NCI-H1105 (cell line): ENCODE measurements at regions not wholly inside any gene's neighbourhood (a gene's known extent, or its start where the extent isn't known, plus 50 kb on each side); places are given as distances from the start of the nearest gene placed in this dataset.
"Not testable (repeated sequence)": the region's sequence is repeated elsewhere in the genome, so short reads cannot be mapped to it uniquely, and the experiment has no call there.

ENCODE experiments used
- DNase-seq: peaks from one replicate; lab custom pipeline; 2025; lab: John Stamatoyannopoulos, UW

DNA sequence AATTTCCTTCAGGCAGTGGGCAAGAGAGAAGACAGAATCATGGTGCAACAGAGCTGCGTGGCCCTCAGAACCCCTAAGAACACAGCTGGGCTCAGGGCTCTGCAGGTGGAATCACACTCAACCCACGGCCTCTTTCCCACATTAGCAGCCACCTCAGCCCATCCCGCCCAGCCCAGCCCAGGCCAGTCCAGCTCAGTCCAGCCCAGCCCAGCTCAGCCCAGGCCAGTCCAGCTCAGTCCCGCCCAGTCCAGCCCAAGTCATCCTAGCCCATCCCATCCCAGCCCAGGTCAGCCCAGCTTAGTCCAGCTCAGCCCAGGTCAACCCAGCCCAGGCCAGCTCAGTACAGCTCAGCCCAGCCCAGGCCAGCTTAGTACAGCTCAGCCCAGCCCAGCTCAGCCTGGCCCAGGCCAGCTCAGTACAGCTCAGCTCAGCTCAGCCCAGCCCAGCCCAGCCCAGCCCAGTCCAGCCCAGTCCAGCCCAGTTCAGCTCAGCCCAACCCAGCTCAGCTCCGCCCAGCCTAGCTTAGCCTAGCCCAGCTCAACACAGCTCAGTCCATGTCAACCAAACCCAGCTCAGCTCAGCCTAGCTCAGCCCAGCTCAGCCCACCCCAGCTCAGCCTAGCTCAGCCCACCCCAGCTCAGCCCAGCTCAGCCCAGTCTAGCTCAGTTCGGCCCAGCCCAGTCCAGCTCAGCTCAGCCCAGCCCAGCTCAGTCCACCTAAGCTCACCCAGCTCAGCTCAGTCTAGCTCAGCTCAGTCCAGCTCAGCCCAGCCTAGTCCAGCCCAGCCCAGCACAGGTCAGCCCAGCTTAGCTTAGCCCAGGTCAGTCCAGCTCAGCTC, 183.1 kb downstream of the TMEM121 start:
- DNase-seq, result no peak

DNA sequence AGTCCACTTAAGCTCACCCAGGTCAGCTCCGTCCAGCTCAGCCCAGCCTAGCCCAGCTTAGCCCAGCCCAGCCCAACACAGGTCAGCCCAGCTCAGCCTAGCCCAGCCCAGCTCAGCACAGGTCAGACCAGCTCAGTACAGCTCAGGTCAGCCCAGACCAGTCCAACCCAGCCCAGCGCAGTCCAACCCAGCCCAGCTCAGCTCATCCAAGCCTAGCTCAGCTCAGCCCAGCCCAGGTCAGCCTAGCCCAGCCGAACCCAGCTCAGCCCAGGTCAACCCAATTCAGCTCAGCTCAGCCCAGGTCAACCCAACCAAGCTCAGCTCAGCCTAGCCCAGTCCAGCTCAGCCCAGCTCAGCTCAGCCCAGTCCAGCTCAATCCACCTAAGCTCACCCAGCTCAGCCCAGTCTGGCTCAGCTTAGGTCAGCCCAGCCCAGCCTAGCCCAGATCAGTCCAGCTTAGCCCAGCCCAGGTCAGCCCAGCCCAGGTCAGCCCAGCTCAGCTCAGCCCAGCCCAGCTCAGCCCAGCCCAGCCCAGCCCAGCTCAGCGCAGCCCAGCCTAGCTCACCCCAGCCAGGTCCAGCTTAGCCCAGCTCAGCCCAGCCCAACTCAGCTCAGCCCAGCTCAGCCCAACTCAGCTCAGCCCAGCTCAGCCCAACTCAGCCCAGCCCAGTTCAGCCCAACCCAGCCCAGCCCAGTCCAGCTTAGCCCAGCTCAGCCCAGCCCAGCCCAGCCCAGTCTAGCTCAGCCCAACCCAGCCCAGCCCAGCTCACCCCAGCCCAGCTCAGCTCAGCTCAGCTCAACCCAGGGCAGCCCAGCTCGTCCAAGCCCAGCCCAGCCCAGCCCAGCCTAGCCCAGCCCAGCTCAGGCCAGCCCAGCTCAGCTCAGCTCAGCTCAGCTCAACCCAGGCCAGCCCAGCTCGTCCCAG, 184.0 kb downstream of the TMEM121 start:
- no peak for DNase-seq

DNA sequence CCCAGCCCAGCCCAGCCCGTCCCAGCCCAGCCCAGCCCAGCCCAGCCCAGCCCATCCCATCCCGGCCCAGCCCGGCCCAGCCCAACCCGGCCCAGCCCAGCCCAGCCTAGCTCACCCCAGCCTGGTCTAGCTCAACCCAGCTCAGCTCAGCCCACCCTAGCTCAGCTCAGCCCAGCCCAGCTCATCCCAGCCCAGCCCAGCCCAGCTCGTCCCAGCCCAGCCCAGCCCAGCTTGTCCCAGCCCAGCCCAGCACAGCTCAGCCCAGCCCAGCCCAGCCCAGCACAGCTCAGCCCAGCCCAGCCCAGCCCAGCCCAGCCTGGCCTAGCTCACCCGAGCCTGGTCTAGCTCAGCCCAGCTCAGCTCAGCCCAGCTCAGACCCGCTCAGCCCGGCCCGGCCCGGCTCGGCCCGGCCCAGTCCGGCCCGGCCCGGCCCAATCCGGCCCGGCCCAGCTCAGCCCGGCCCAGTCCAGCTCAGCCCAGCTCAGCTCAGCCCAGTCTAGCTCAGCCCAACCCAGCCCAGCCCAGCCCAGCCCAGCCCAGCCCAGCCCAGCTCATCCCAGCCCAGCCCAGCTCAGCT, 184.7 kb downstream of the TMEM121 start:
- DNase-seq, result no peak

DNA sequence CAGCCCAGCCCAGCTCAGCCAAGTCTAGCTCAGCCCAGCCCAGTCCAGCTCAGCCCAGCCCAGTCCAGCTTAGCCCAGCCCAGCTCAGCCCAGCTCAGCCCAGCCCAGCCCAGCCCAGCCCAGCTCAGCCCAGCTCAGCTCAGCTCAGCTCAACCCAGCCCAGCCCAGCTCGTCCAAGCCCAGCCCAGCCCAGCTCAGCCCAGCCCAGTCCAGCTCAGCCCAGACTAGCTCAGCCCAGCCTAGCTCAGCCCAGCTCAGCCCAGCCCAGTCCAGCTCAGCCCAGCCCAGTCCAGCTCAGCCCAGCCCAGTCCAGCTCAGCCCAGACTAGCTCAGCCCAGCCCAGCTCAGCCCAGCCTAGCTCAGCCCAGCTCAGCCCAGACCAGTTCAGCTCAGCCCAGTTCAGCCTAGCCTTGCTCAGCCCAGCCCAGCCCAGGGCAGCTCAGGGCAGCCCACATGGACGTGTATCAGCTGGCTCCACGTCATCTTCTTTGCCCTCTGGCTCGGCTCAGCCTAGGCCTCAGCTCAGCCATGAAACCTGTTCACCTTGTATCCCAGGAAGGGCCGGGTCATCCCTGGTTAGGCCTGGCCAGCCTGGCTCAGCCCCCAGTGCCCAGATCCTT, 185.6 kb downstream of the TMEM121 start:
- no peak for DNase-seq

DNA sequence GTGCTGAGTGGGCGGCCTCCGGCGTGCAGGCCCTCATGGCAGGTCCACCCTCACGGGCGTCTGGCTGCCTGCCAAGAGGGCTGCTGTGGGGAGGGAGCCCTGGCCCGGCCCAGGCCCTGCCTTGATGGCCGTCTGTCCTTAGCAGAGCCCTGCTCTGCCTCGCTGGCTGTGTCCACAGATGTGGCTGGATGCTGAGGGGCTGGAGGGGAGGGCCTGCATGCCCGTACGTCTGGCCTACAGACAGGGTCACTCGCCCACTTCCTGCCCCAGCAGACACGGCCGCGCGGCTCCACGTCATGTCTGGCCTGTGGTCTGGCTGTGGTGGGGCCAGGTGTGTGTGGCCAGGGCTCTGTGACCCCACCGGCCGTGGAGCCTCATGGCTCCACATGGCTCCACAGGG, 186.3 kb downstream of the TMEM121 start:
- not testable (repeated sequence) for DNase-seq

DNA sequence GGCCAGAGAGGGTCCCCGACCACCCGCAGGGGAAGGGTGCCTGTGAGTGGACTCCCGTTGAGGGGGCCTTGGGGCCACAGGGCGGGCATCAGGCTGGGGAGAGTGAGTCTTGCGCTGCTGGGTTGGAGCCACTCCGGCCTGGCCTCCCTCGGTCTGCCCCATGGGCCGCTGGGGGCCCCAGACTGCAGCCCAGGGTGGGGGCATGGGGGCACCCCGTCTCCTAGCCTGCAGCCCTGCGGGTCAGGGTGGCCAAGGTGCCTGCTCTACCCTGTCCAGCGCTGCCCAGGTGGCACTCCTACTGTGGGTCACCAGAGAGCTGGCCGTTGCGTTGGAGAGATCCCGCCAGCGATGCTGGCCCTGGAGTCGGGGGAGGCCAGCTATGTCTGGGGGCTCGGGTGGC, 186.8 kb downstream of the TMEM121 start:
- DNase-seq, result not testable (repeated sequence)

DNA sequence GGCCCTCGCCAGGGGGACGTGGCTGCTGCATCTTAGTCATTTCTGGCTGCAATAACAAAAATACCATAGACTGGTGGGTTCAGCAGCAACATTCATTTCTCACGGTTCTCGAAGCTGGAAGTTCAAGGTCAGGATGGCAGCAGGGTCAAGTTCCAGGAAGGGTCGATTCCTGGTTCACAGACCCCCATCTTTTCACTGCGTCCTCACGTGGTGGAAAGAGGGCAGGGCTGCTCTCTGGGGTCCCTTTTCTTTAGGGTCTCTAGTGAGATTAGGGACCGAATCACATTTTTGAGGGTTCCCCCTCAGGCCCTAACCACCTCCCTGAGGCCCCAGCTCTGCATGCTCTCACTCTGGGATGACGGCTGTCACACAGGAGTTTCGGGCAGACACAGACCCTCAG, 187.5 kb downstream of the TMEM121 start:
- DNase-seq, result not testable (repeated sequence)

DNA sequence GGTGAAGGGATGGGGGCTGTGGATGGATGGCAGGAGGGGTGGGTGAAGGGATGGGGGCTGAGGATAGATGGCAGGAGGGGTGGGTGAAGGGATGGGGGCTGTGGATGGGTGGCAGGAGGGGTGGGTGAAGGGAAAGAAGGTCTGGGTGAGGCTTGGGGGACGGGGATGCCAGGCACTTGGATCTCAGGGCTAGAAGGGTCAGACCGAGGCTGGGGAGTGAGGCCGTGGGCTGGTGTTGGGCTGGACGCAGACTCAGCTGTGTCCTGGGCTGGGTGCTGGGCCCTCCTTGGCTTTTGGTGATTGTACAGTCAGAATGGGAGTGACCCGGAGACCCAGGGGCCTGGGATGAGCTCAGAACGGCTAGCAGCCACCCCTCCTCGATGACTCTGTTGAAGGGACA, 192.4 kb downstream of the TMEM121 start:
- not testable (repeated sequence) for DNase-seq

DNA sequence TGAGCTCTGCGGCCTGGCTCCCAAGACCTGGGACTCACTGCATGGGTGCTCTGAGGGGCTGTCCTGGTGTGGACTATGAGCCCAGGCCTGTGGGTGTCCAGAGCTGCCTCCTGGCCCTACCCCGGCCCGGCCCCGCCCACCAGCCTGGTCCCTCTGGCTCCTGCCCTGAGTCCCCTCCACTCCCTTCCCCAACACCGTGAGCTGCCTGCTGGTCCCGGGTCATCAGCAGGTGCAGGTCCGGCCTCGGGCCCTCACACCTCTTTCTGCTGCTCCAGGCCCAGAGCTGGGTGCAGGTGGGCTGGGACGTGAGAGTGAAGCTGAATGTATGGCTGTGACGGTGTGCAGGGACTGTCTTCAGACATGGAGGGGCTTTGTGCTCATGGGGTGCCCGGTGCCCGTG, 193.7 kb downstream of the TMEM121 start:
- not testable (repeated sequence) for DNase-seq

DNA sequence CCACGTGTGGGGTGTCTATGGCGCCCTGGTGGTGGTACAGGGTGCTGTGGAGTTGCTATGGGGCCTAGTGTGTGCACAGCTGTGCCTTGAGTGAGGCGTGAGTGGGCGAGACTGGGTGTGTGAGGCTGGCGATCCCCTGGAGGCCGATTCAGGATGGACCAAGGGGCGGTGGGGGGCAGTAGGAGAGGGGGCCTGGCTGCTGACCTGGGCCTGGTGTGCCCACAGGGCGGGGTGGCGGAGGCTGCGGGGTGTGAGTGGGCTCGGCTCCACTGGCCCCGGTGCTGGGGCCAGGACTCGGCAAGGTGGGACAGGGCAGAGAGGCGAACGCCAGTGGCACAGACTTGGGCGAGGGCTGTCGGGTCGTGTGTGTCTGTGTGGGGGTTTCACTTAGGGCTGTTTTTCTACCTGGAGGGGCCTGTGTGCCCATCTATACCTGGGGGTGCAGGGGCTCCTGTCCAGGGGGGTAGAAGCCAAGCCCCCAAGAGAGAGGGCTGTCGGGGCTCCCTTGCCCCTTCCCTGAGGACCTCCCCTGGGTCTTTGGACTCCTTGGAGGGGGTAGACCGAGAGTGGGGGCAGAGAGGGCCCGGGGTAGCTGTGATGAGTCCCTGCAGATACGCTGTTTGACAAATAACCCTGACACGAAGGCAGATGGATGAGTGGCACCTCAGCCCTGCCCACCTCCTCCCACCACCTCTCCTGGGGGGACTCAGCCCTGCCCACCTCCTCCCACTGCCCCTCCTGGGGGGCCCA, 194.6 kb downstream of the TMEM121 start:
- not testable (repeated sequence) for DNase-seq

DNA sequence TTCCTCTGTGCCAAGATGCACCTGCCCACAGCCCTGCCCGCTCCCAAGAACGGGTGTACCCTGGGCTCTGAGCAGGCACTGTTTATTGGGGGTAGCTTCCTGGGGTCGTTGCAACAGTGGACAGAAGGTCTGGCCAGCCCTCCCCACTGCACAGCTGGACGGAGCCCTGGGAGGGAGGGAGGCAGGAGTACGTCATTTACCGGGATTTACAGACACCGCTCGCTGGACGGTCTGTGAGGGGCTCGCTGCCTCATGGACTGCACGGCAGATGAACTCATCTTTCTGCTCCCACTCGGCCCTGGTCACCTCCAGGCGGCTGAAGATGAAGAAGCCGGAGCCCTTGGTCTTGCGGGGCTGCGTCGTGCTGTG, 195.2 kb downstream of the TMEM121 start:
- not testable (repeated sequence) for DNase-seq

DNA sequence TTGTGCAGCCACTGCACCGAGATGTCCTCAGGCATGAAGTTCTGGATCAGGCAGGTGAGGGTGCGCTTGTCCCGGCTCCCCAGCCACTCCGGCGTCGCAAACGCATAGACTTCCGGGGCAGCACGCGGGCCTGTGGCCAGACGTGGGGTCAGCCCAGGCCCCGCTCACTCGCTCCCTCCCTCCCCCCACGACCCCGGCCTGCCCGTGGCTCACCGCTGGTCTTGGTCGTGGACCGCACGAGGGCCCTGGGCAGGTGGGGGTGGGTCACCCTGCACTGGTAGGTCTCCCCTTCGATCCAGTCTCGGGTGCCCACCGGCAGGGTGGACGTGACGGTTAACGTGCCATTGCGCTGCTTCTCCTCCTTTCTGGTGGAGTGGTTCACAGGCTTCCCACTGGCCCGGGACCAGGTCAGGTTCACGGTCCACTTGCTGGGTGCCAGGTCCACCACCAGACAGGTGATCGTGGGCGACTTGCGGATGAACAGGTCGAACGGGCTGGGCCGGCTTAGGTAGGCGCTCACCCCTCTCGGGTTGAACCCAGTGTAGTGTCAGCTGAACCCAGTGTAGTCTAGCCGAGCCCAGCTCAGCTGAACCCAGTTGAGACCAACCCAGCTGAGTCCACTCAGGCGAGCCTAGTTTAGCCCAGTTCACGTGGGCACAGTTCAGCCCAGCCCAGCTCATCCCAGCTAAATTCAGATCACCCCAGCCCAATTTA, 195.8 kb downstream of the TMEM121 start:
- not testable (repeated sequence) for DNase-seq

DNA sequence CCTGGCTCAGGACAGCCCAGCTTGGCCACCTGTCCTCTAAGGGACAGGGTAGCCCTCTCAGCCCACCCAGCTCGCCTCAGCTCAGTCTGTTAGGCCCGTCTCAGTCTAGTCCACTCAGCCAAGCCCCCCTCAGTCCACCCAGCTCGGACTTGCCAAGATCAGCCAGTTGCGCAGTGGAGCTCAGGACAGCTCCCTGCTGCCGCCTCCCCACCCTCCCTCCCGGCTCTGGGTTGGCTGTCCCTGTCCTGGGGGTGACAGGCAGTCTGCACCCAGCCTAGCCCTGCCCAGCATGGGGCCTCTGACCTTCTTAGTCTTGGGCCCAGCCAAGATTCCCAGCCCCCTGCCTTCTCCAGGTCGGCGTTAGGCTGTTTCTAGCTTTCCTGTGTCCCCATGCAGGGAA, 196.9 kb downstream of the TMEM121 start:
- DNase-seq, result not testable (repeated sequence)

DNA sequence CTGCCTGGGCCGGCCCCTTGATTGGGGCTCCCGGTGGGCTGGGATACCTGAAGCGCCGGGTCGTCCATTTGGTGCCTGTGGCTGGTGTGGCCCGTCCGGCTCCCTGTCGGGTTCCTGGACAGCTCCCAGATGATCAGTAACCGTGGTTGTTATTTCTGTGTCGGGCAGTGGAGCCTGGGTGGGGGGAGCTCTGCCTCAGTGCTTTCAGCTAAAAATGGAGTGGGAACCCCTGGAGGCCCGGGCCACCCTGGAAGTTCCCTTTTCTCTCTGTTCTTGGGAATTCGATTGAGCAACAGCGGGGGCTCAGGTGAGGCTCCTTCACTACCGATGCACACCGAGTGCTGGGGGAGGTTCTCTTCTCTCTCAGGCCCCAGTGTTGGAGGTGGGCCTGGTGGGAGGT, 197.4 kb downstream of the TMEM121 start:
- not testable (repeated sequence) for DNase-seq

DNA sequence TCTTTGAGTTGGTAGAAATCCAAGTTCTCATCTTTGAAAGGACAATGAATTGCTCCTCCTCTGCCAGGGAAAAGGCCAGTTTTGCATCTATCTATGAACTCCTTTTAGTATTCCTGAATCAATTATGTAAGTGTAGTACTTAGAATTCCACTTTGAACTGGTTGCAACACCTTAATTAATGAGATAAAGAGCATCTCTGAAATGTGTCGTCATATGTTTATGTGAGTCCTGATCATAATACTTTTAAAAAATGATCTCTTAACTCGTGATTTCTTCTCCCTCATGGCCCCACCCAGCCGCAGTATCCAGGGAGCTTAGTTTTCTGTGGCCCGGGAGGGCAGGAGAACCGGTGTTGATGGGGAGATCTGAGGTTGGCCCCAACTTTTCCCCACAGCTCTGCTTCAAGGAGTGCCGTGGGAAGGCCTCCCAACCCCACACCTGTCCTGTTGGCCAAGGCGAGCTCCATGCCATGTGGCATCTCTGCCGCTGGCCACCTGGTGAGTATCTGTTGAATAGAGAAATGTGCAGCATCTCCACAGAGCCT, 203.5 kb downstream of the TMEM121 start:
- DNase-seq, result not testable (repeated sequence)

DNA sequence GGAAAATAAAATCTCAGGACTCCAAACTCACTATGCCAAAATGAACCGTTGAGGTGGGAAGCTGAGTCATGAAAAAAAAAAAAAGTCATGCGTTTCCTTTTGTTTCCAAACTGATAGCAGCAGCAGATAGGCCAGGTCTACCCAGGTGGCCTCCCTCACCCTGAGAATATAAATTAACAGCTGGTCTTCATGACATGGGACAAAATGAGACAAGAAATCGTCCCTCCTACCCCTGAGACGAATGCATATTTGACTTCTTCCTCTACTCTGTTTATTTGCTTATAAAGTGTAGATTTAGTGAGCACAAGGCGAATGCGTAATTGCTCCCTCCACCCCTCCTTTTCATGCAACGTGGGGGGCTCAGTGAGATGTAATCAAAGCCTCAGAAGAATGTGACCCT, 204.3 kb downstream of the TMEM121 start:
- not testable (repeated sequence) for DNase-seq

DNA sequence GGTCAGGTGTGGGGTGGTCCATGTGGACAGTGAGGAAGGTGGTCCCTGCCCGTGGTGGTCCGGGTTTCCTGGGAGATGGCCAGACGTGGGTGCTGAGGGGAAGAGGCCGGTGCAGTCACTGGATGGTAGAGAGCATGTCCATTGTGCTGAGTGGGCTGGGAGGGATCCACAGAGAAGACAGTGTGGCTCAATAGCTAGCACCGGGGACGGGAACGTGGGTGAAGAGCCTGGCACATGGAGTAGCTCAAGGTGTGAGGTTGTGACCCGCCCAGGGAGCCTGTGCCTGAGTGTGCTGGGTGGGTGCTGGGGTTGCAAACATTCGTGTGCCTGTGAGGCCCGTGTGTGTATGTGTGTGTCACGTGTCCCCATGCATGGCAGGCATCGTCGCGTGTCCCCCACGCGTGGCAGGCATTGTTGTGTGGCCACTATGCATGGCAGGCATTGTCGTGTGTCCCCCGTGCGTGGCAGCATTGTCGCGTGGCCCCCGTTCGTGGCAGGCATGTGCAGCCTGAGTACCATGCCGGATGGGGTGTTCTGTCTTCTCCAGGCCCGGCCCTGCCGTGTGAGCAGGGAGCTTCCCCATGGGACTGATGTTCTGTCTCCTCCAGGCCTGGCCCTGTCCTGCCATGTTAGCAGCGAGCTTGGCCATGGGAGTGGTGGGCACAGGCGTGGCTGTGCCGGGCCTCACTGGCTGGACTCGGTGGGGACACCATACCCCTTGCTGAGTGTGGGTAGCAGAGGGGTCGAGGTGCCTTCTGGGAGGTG, 205.0 kb downstream of the TMEM121 start:
- not testable (repeated sequence) for DNase-seq

DNA sequence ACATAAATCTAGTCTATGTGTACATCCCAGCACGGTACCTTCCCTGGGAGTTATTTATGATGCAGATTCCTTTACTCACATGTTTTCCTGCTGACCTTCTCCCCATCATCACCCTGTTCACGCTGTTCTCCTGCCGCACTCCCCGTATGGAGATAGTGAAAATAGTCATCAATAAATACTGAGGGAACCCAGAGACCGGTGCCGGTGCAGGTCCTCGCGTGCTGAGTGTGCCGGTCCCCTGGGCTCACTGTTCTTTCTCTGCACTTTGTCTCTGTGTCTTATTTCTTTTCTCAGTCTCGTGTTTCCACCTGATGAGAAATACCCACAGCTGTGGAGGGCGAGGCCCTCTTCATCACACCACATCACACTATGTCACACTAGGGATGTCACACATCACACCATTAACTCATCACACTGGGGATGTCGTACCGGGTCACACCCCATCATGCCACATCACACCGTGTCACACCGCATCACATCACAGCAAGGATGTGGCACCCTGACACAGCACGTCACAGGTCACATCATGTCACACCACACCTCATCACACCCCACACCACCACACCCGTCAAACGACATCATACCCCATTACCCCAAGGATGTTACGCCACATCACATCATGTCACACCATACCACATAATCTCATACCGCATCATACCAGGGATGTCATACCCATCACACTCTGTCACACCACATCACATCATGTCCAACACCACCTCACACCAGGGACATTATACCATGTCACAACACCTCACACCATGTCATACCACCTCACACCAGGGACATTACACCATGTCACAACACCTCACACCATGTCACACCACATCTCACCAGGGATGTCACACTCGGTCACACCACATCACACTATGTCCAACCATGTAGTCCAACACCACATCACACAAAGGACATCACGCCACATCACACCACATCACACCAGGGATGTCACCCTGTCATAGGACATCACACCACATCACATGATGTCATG, 207.0 kb downstream of the TMEM121 start:
- DNase-seq, result no peak
